Smooth muscle cell (in vitro differentiated cells): ENCODE measurements at regions not wholly inside any gene's neighbourhood (a gene's known extent, or its start where the extent isn't known, plus 50 kb on each side); places are given as distances from the start of the nearest gene placed in this dataset.

Experiments
- DNase-seq: peaks from one replicate; lab custom pipeline; 2025; ENCODE audit not compliant: unreplicated experiment; lab: John Stamatoyannopoulos, UW
- H2AFZ ChIP-seq: fragments of 200-600 bp; sonication (generic); 2 replicates; pipeline ENCODE4 v1.6.0; 2016; ENCODE audit warnings: antibody characterized with exemption, low read depth, mild to moderate bottlenecking
- H3F3A ChIP-seq: fragments of 200-600 bp; sonication (generic); 2 replicates; pipeline ENCODE4 v1.6.0; 2017; ENCODE audit warnings: antibody characterized with exemption, low read depth
- H3K27ac ChIP-seq: fragments of 200-600 bp; sonication (generic); 2 replicates; pipeline ENCODE4 v1.5.1; 2016; ENCODE audit warnings: low read depth, mild to moderate bottlenecking
- H3K27me3 ChIP-seq: fragments of 200-600 bp; sonication (generic); 2 replicates; pipeline ENCODE4 v1.6.1; 2016; ENCODE audit warnings: low read depth, mild to moderate bottlenecking
- H3K36me3 ChIP-seq: fragments of 200-600 bp; sonication (generic); 2 replicates; pipeline ENCODE4 v1.5.1; 2016; ENCODE audit warnings: low read depth
- H3K4me1 ChIP-seq: fragments of 200-600 bp; sonication (generic); 2 replicates; pipeline ENCODE4 v1.5.1; 2016; ENCODE audit warnings: low read depth
- H3K4me2 ChIP-seq: fragments of 200-600 bp; sonication (generic); 2 replicates; pipeline ENCODE4 v1.6.0; 2016; ENCODE audit warnings: mild to moderate bottlenecking
- H3K4me3 ChIP-seq: fragments of 200-600 bp; sonication (generic); 2 replicates; pipeline ENCODE4 v1.5.1; 2016; ENCODE audit warnings: mild to moderate bottlenecking
- H3K79me2 ChIP-seq: fragments of 200-600 bp; sonication (generic); 2 replicates; pipeline ENCODE4 v1.6.0; 2016; ENCODE audit warnings: low read depth, mild to moderate bottlenecking
- H3K9ac ChIP-seq: fragments of 200-600 bp; sonication (generic); 2 replicates; pipeline ENCODE4 v1.6.0; 2016; ENCODE audit warnings: low read depth
- H3K9me3 ChIP-seq: fragments of 200-600 bp; sonication (generic); replicated peaks from 2 replicates; pipeline ENCODE4 v1.5.1; 2016; ENCODE audit warnings: low read depth
- H4K20me1 ChIP-seq: fragments of 200-600 bp; sonication (generic); 2 replicates; pipeline ENCODE4 v1.6.0; 2016; ENCODE audit warnings: low read depth
- CTCF ChIP-seq: fragments of 200-600 bp; sonication (generic); IDR thresholded peaks from 2 replicates; pipeline ENCODE4 v1.5.1; 2017; ENCODE audit warnings: borderline replicate concordance, mild to moderate bottlenecking, antibody characterized with exemption; ENCODE audit not compliant: insufficient read depth, poor library complexity, severe bottlenecking
- WGBS: methylation state at CpG from one replicate; pipeline ENCODE4 v1.1.7; 2016; ENCODE audit warnings: low lambda C conversion rate; 5-methylcytosine and 5-hydroxymethylcytosine counted together

DNA sequence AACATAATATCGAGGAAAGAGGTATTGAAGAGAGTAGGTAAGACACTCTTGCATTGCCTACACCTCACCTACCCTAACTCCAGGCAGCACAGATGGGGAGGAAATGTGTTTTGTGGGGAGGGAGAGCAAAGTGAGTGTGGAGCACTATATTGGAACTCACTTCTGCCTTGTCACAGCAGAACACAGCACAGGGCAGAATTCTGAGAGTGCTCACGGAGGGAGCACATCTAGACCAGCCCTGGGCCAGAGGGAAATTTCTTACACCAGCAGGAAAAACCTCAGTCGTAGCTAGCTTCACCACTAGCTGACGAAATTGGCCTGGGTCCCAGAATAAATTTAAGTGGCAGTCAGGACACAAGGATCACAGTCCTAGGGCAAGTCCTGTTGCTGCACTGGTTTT, 517.3 kb downstream of the TMA16 start:
- no peaks in the 10 kb centered on the region for H3K79me2 ChIP-seq
- H3F3A ChIP-seq = no peaks in the 10 kb centered on the region
- no peaks in the 10 kb centered on the region for H4K20me1 ChIP-seq
- no peaks in the 10 kb centered on the region for H3K36me3 ChIP-seq
- no peak for DNase-seq
- no peak overlapping the region for H2AFZ ChIP-seq
- H3K9me3 ChIP-seq = no peaks in the 10 kb centered on the region
- no peak for TF ChIP-seq CTCF
- no peak overlapping the region for H3K9ac ChIP-seq
- H3K27ac ChIP-seq = no peak overlapping the region
- 81% methylated on average over 4 of the region's 4 CpGs for WGBS
- no peak overlapping the region for H3K4me2 ChIP-seq
- H3K4me1 ChIP-seq = no peaks in the 10 kb centered on the region
- H3K4me3 ChIP-seq = no peak overlapping the region
- H3K27me3 ChIP-seq = no peaks in the 10 kb centered on the region

GRCh38 chr4:164012396-164013027, 518.0 kb downstream of the TMA16 start:
- DNase-seq = no peak
- H3K9ac ChIP-seq = no peak overlapping the region
- no peak overlapping the region for H3K4me2 ChIP-seq
- no peaks in the 10 kb centered on the region for H3K27me3 ChIP-seq
- H3F3A ChIP-seq = no peaks in the 10 kb centered on the region
- H3K36me3 ChIP-seq = no peaks in the 10 kb centered on the region
- no peak overlapping the region for H3K27ac ChIP-seq
- TF ChIP-seq CTCF = peak; percentile 59
- H3K4me1 ChIP-seq = no peaks in the 10 kb centered on the region
- no peaks in the 10 kb centered on the region for H3K9me3 ChIP-seq
- no peak overlapping the region for H2AFZ ChIP-seq
- 7% methylated on average over 3 of the region's 3 CpGs for WGBS
- no peak overlapping the region for H3K4me3 ChIP-seq
- H4K20me1 ChIP-seq = no peaks in the 10 kb centered on the region
- no peaks in the 10 kb centered on the region for H3K79me2 ChIP-seq

DNA sequence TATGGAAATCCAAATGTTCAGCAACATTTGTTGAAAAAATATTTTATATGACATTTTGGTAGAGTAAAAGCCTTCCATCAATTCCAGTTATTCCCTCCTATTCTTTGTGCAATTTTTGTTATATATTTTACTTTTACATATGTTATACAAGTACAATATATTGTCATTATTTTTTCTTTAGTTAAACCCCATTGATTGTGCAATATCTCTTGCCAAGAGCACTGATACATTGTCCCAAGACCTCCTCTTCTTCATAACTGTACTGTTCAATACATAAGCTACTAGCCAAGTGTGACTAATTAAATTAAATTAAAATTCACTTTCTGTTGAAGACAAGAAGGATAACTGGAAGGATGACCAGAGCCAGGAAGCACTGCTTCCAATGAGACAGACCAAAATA, 527.5 kb downstream of the TMA16 start:
- Histone ChIP-seq H3K79me2 (no peaks in the 10 kb centered on the region), H3K36me3 (no peaks in the 10 kb centered on the region), H4K20me1 (no peaks in the 10 kb centered on the region), H3K4me1 (no peaks in the 10 kb centered on the region), H3K27me3 (no peaks in the 10 kb centered on the region), H3K4me2 (no peak overlapping the region), H3F3A (no peaks in the 10 kb centered on the region), H3K9ac (no peak overlapping the region), H3K4me3 (no peak overlapping the region), H2AFZ (no peak overlapping the region), H3K27ac (no peak overlapping the region), H3K9me3 (no peaks in the 10 kb centered on the region)
- TF ChIP-seq CTCF = no peak
- DNase-seq = no peak

DNA sequence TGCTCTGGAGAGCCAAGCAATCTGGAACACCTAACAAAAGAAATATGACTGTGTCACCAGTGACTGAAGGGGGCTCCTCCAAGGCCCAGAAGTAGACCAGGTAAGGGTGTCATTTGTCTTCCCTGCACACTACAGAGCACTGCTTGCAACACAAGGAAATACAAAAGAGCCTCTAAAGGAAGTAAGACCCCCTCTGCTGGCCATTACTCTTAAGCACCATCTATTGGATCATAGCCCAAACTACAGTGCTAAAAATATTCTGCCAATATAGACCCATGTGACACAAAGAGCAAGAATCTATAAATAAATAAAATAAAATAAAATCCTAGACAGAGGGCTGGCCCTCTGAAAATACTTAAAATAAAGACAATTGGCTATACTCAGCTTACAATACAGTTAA, 528.7 kb downstream of the TMA16 start:
- no peak overlapping the region for H3K27ac ChIP-seq
- TF ChIP-seq CTCF = no peak
- no peaks in the 10 kb centered on the region for H3K27me3 ChIP-seq
- no peak overlapping the region for H3K9ac ChIP-seq
- H2AFZ ChIP-seq = no peak overlapping the region
- no peaks in the 10 kb centered on the region for H3K36me3 ChIP-seq
- H3K4me2 ChIP-seq = no peak overlapping the region
- no peaks in the 10 kb centered on the region for H4K20me1 ChIP-seq
- no peaks in the 10 kb centered on the region for H3K9me3 ChIP-seq
- no peak for DNase-seq
- H3K79me2 ChIP-seq = no peaks in the 10 kb centered on the region
- no peaks in the 10 kb centered on the region for H3K4me1 ChIP-seq
- no peak overlapping the region for H3K4me3 ChIP-seq
- H3F3A ChIP-seq = no peaks in the 10 kb centered on the region
